UCSD-AML1 (cell line): ENCODE measurements at regions not wholly inside any gene's neighbourhood (a gene's known extent, or its start where the extent isn't known, plus 50 kb on each side); places are given as distances from the start of the nearest gene placed in this dataset.

Source experiments
- DNase-seq: peaks from one replicate; lab custom pipeline; 2025; ENCODE audit not compliant: unreplicated experiment; lab: John Stamatoyannopoulos, UW

DNA sequence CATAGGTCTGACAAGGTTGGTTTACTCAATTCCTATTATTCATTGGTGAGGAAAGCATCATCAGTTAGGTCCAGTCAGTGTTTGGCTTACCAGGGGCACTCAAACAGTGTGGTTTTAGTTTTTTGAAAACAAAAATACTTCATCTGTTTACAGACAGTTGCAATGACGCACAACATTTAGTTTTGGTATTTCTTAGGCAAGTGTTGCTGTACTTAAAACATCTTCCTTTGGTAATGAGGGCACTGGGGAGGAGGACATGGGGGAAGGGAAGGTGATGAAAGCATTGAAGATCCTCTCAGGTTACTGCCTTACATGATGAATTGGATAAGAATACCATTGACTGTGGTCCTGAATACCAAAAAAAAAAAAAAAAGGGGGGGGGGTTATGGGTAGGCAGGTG is 93.7 kb upstream of the MAOA start:
- DNase-seq: no peak

DNA sequence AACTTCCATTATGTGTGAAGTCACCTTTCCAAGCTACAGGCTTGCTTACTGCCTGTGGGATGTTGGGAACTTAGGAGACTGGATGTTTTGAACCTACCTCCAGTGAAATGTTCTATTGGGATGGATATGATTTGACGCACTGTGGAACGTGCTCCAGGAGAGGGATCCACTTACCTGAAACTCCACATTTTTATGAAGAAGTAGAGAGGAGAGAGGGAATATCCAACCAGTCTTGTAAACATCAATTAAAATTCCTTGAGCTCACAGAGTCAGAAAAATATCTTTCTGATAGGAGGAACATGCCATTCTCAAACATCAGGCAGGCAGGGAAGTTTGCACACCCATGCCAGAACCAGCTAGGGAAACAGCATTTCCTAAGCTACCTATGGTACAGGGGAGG is 91.1 kb upstream of the MAOA start:
- DNase-seq: no peak

DNA sequence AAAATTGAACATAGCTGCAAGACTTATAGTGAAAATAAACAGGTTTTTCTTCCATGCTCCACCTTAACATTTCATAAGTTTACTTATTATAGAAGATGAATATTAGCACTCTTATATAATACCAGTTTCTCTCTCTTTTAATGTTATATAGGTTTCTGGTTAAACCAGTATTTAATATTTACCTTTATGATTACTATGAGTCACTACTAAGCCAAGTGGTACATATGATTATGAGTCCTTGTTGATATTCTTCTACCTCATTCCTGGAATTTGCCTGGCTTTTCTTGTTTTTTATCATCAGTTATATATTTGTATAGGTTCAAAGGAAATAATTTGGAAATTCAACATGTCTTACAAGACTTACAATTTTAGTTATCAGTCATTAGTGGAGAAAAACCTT is 89.9 kb upstream of the MAOA start:
- no peak for DNase-seq

DNA sequence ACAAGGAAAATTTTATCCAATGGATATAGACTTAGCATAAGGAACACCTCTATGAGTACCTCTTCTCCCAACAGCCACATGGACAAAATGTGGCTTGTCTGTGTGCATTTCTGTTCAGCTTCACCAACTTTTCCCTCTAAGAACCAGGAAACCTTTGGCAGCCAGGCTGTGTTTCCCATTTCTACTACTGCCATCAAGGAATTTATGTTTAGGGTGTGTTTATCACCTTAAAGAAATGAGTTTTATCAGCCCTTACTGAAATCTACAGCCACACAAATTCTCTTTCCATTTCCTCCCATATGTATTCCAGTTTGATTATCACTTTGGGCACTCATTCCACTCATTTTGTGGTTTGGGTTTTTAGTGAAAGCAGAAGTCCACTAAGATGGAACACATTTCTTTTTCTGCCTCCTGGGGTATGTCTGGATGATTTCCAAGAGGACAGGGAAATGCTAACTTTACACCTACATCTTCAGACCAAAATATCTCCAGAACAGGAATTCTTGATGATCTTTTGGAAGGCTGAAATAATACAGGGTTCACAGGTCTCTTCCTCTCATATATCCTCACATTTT is 82.6 kb upstream of the MAOA start:
- DNase-seq: no peak

DNA sequence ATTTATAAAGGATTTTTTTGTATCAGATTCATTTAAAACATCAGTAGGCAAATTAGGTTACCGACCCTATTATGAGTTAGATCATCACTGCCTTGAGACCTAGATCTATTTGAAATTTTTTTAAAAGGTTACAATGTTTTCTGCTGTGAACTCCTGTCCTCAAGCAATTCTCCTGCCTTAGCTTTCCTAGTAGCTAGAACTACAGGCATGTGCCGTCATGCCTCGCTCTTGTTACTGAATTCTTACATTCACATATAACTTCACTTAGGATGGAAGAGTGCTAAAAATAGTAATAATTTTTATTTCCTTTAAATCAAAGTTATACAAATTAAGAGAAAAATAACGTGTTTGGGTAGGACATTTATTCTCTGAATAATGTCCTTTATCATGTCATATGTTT is 75.5 kb upstream of the MAOA start:
- DNase-seq: no peak

DNA sequence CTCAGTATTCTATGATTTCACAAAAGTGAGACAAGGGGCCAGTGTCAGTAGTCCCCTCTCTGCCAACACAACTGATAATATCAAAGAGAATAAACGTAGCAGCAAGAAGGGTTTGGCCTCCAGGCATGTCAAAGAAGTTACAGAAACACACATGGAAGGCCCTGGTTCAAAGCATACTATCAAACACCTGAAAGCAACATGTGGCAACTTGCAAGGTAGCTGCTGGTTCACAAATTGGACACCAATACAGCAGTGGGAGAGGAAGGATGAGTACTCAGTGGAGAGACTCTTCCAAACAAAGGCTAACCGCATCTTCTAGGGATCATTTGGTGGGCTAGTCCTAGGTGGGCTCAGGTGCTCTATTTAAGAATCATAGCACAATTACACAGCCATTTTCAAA is 74.9 kb upstream of the MAOA start:
- DNase-seq: no peak

DNA sequence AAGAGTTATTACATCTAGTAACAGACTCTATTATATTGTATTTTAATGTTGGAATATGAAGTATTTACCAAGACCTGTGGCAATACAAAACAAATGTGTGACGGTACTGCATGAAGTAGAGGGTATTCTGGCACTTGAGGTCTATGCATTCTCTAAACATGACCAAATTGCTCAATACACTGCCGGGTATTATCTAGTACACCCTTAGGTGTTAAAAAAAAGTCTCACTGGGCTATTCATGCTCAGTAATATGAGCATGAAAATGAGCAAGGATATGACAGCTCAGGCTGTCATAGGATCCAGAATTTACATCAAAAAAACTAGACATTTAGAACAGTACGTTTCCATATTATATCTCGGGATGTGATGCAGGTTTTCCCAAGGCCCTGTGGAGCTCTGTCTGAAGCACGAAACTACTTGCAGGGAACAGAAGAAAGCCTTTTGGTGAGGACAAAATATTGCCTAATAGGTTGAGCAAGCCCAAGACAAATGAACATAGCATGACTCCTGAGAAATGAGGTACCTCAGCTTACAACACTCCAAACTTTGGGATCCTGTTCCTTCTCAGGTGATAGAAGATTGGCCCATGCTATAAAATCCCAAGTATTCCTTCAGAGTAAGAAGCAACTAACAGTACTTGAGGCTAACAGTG is 74.1 kb upstream of the MAOA start:
- DNase-seq: no peak

DNA sequence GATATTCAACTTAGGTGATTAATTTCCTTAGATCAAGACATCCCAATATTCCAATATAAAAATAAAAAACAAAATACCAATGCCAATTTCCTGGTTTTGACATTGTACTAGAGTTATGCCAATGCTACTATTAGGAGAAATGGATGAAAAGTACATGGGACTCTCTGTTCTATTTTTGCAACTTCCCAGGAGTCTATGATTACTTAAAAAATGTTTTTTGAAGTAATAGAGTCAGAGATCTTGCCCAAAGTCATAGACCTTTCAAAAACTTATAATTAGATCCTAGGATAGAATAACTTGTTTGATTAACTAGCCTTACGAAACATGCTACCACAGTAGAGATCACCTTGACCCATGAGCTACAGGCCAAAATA is 73.6 kb upstream of the MAOA start:
- no peak for DNase-seq

DNA sequence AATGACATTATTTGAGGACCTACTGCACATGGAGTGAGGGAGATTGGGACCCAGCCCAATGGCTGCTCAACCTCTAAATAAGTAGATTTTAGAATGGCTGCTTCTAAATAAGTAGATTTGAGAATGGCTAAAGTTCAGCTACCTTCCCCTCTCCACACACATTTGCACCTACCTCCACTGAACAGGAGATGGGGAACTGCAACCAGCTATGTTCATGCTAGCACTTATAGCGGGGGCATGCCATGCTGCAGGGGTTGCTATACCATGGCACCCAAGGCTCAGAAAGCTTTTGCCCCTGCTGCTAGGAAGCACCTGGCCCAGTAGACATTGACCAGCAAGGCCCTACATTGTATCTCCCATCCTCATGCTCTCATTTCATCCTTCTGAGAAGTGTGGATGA is 70.2 kb upstream of the MAOA start:
- DNase-seq: no peak

DNA sequence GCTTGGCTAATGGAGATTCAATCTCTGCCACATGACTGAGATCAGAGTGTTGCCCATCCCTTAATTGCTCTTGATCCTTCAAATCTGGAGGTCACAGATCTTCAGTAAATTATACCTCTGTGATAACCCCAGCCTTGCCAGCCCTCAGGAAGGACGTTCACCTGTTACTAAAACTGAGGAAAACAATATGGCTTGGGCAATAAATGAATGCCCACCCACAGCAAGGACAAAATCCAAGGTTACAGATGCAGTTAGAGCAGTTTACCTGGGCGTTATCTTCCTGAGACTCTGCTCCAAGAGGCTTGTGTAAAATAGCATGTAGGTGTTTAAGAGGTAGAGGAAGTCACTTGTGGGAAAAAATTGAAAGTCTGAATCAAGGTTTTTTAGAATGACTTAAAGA is 69.3 kb upstream of the MAOA start:
- no peak for DNase-seq

DNA sequence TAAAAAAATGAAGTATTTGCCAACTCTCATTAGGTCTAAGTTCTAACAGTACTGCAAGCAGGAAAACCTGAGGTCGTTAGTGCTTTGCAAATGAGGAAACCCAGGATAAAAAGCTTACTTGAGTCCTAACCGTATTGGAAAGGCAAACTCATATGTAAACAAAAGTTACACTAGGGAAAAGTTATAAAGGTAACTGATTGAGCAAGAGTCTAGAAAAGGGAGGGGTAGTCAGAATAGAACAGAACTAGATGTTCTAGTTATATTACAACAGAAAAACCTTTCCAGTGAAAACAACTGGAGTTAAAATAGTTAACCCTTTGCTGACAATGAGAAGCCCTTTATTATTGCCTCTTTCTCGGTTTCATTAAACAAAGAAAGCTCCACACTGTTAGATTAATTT is 66.4 kb upstream of the MAOA start:
- no peak for DNase-seq

DNA sequence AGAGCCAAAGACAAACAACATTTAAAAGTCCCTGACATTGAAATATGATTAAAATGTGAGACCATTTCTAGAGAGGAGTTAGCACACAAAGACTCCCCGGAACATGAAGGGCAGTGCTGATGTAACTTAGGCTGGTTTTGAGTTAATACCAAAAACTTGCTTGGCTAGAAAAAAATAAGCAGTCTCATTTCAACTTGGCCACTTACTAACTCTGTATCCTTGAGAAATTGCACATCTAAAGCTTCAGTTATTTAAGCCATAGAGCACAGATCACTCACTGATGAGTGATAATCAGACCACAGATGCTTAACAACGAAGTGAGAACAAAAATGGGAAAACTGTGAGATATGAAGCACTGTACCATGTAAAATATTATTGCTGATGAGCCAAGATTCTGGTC is 65.9 kb upstream of the MAOA start:
- no peak for DNase-seq

DNA sequence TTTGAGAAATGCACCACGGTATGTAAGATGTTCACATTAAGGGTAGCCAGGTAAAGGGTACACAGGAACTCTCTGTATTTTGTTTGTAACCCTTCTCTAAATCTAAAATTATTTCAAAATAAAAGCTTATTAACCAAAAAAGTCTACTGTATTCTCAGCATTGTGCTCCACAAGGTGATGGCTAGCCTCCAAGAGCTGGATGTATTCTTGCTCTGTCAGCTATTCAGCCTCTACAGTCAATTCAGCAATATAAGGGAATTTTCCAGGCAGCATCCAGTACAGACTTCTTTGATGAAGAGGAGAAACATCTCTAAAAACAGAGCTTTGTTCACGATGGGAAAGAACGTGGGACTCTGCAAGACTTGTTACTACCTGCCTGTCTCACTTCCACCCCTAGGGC is 63.5 kb upstream of the MAOA start:
- DNase-seq: no peak

DNA sequence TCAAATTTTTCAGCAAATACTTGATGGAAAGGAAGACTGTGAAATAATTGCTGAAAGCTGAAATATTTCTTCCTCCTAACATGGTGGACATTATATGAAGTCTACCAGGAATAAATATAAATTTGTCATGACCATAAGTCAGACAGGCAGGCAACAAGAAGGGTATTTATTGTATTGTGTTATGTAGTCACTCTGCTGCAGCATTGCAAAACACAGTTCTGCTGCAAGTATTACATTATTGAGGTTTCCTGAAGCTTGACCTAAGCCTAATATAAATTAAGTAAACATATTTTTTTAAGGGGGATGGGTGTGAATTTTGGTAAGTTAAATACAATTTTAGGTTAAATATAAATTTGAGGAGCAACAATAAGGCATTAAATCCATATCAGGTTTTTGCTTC is 60.2 kb upstream of the MAOA start:
- DNase-seq: no peak

DNA sequence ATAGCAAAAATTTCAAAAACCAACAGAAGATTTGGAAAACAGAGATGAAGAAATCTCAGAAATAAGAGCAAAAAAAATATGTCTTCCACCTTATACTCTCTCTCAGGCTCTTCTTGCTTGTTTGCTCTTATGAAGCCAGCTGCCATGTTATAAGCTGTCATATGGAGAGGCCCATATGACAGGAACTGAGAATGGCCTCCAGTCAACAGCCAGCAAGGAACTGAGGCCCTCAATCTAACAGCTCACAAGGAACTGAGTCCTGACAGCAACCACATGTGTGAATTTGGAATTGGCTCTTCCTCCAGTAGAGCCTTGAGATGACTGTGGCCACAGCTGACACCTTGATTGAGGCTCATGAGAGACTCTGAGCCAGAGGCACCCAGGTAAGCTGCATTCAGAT is 51.3 kb upstream of the MAOA start:
- no peak for DNase-seq

DNA sequence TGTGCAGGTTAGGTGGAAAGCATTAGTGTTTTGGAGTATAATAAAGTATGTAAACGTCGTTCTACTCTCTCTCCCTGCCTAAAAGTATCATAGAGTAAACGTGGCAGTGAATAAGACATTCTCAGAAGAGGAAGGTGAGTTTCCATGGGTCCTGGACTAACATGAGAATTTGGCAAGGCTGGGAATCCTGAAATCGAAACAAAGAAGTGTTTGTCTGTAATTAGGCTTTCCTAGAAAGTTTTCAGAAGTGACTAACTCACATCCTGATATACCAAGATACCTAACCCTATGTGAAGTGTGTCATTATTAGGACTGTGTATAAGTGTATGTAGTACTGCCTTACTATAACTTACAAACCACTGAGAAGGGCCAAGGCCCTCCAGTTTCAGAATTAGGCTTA is 50.7 kb upstream of the MAOA start:
- DNase-seq: no peak
